Stomach (tissue), 4 donors: ENCODE measurements at regions not wholly inside any gene's neighbourhood (a gene's known extent, or its start where the extent isn't known, plus 50 kb on each side); places are given as distances from the start of the nearest gene placed in this dataset.

Experiments used
- POLR2A ChIP-seq, 4 donors: fragments of 450-650 bp; IDR thresholded peaks; one replicate each; pipeline ENCODE4 v1.6.1; 2016; ENCODE audit warnings: antibody characterized with exemption in 4 of 4, control low read depth in 2 of 4, mild to moderate bottlenecking in 1 of 4, moderate library complexity in 1 of 4
- POLR2AphosphoS5 ChIP-seq, 3 donors: sonication (generic); formaldehyde crosslinking; IDR thresholded peaks; one replicate each; pipeline ENCODE4 v1.6.1; 2016; ENCODE audit warnings: antibody characterized with exemption in 3 of 3

- TF ChIP-seq POLR2A (IDR thresholded peaks at IDR 0.05) (no peak), POLR2AphosphoS5 (IDR thresholded peaks at IDR 0.05) (no peak)
These were observed 375.1 kb upstream of the CDH19 start for GRCh38 chr18:66979009-66979408.
